ENCODE measurements at regions not wholly inside any gene's neighbourhood (a gene's known extent, or its start where the extent isn't known, plus 50 kb on each side); places are given as distances from the start of the nearest gene placed in this dataset.

- H3K36me3 ChIP-seq = no peaks in the 10 kb centered on the region
- H3K4me3 ChIP-seq = no peak overlapping the region
- H3K9me3 ChIP-seq = peaks cover 0 to 28% of the 10 kb centered on the region in 2 donors
- no peaks in the 10 kb centered on the region for H3K4me1 ChIP-seq
- DNase-seq = no peak
- TF ChIP-seq, protein P1, sequence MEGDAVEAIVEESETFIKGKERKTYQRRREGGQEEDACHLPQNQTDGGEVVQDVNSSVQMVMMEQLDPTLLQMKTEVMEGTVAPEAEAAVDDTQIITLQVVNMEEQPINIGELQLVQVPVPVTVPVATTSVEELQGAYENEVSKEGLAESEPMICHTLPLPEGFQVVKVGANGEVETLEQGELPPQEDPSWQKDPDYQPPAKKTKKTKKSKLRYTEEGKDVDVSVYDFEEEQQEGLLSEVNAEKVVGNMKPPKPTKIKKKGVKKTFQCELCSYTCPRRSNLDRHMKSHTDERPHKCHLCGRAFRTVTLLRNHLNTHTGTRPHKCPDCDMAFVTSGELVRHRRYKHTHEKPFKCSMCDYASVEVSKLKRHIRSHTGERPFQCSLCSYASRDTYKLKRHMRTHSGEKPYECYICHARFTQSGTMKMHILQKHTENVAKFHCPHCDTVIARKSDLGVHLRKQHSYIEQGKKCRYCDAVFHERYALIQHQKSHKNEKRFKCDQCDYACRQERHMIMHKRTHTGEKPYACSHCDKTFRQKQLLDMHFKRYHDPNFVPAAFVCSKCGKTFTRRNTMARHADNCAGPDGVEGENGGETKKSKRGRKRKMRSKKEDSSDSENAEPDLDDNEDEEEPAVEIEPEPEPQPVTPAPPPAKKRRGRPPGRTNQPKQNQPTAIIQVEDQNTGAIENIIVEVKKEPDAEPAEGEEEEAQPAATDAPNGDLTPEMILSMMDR (IDR thresholded peaks at IDR 0.05) = no peak
- H3K27ac ChIP-seq = no peak overlapping the region
- H3K27me3 ChIP-seq = no peaks in the 10 kb centered on the region
- ATAC-seq = no peak
- intact Hi-C loops (cut with DNase I) = no loop called here
Measured at GRCh38 chr13:108018371-108018870, 196.9 kb downstream of the LIG4 start.

DNA sequence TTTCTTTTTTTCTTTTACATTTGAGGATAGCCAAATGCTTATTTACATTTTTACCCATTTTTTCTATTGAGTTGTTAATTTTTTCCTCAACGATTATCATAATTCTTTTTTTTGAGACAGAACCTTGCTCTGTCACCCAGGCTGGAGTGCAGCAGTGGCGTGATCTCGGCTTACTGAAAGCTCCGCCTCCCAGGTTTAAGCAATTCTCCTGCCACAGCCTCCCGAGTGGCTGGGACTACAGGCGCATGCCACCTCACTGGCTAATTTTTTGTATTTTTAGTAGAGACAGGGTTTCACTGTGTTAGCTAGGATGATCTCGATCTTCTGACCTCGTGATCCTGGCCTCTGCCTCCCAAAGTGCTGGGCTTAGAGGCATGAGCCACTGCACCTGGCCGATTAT, 208.7 kb downstream of the LIG4 start:
- no peaks in the 10 kb centered on the region for H3K27me3 ChIP-seq
- ATAC-seq (no peak), DNase-seq (no peak)
- intact Hi-C loops (cut with DNase I) = no loop called here
- H3K4me3 ChIP-seq = no peak overlapping the region
- TF ChIP-seq, protein P1 (IDR thresholded peaks at IDR 0.05) = no peak
- H3K27ac ChIP-seq = no peak overlapping the region
- no peaks in the 10 kb centered on the region for H3K36me3 ChIP-seq
- H3K9me3 ChIP-seq = peaks cover 0 to 14% of the 10 kb centered on the region in 2 donors
- H3K4me1 ChIP-seq = no peaks in the 10 kb centered on the region

DNA sequence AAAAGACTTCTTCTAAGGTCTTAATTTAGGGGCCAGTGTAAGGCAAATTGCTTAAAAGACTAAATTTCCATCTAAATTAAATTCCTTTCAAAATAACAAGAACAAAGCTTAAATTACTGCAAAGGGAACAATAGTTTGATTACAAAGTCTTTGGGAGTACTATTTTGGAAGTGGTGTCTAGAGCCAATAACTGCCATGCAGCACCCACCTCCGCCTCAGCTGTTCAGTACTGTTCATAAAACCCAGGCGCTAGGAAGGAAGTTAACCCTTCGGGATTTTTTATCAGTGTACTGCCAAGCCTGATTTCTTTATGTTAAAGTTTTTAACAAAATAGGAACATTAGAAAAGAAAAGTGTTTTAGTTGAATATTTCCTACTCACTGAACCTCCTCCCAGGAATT, 210.1 kb downstream of the LIG4 start:
- no peak overlapping the region for H3K4me3 ChIP-seq
- no peak overlapping the region for H3K27ac ChIP-seq
- H3K36me3 ChIP-seq = no peaks in the 10 kb centered on the region
- DNase-seq (no peak), ATAC-seq (no peak)
- H3K4me1 ChIP-seq = no peaks in the 10 kb centered on the region
- TF ChIP-seq, protein P1 (IDR thresholded peaks at IDR 0.05) = no peak
- intact Hi-C loops (cut with DNase I) = no loop called here
- no peaks in the 10 kb centered on the region for H3K27me3 ChIP-seq
- H3K9me3 ChIP-seq = peaks cover 0 to 9% of the 10 kb centered on the region in 2 donors

- no peak overlapping the region for H3K27ac ChIP-seq
- DNase-seq (peak in 1 of 4 donors; percentile 3), ATAC-seq (peak; percentile 49)
- H3K4me1 ChIP-seq = no peaks in the 10 kb centered on the region
- no peaks in the 10 kb centered on the region for H3K36me3 ChIP-seq
- H3K27me3 ChIP-seq = no peaks in the 10 kb centered on the region
- TF ChIP-seq, protein P1 (IDR thresholded peaks at IDR 0.05) = no peak
- H3K4me3 ChIP-seq = no peak overlapping the region
- H3K9me3 ChIP-seq = peaks cover 0 to 17% of the 10 kb centered on the region in 2 donors
- intact Hi-C loops (cut with DNase I) = no loop called here
Measured at GRCh38 chr13:108003626-108004025, 211.7 kb downstream of the LIG4 start.

DNA sequence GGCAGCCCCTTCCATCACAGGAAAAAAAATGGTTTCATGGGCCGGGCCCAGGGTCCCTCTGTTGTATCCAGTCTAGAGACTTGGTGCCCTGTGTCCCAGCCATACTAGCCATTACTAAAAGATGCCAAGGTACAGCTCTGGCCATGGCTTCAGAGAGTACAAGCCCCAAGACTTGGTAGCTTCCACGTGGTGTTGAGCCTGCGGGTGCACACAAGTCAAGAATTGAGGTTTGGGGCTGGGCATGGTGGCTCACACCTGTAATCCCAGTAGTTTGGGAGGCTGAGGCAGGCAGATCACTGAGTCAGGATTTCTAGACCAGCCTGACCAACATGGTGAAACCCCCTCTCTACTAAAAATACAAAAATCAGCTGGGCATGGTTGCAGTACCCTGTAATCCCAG, 214.3 kb downstream of the LIG4 start:
- peaks cover 0 to 18% of the 10 kb centered on the region in 2 donors for H3K9me3 ChIP-seq
- TF ChIP-seq, protein P1 (IDR thresholded peaks at IDR 0.05) = no peak
- no peaks in the 10 kb centered on the region for H3K4me1 ChIP-seq
- intact Hi-C loops (cut with DNase I) = no loop called here
- DNase-seq (no peak), ATAC-seq (no peak)
- no peaks in the 10 kb centered on the region for H3K36me3 ChIP-seq
- H3K27me3 ChIP-seq = no peaks in the 10 kb centered on the region
- no peak overlapping the region for H3K27ac ChIP-seq
- no peak overlapping the region for H3K4me3 ChIP-seq

Measured in left lung (tissue), 4 donors.